ENCODE measurements at regions not wholly inside any gene's neighbourhood (a gene's known extent, or its start where the extent isn't known, plus 50 kb on each side); places are given as distances from the start of the nearest gene placed in this dataset.

DNA sequence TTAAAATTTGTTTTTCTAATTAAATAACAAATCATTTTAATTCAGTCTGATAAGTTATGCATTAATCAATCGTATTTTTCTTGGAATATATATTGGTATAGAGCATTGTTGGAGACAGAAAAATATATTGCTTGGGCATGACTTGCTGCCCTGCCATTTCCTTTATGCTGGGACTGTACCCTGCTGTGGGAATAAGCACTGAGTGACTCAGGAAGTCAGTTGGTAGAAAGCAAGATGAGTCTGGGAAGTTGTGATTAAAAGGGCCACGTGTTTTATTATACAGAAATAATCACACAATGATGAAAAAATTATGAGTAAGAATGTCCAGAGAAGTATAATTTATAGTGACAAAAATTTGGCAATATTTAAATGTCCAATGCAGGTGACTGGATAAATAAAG, 139.5 kb downstream of the KIF18A start:
- Histone ChIP-seq H3K36me3 (ENCODE audit: insufficient read depth) (no peaks in the 10 kb centered on the region), H3F3A (replicated peaks; ENCODE audit: low read depth) (no peaks in the 10 kb centered on the region), H3K27me3 (ENCODE audit: insufficient read depth) (no peaks in the 10 kb centered on the region), H4K20me1 (replicated peaks; ENCODE audit: insufficient read depth) (no peaks in the 10 kb centered on the region), H3K4me2 (no peak overlapping the region), H3K4me1 (ENCODE audit: insufficient read depth) (peaks cover 33% of the 10 kb centered on the region), H2AFZ (no peak overlapping the region), H3K27ac (ENCODE audit: low read depth) (no peak overlapping the region), H3K79me2 (replicated peaks; ENCODE audit: insufficient read depth) (no peaks in the 10 kb centered on the region), H3K9me2 (ENCODE audit: insufficient read depth) (0 out of 2 replicates have a peak, but pooled peaks cover 7% of the 10 kb centered on the region), H3K4me3 (no peak overlapping the region)
- Mint-ChIP-seq H3K4me1 (peaks cover 35% of the 10 kb centered on the region), H3K27ac (peak overlapping the region; percentile 53; the same call in 1 of the 2 replicates), H3K4me3 (no peak overlapping the region), H3K9me3 (no peaks in the 10 kb centered on the region; the same call in 2 of the 3 replicates), H3K36me3 (ENCODE audit: low read depth) (no peaks in the 10 kb centered on the region), H3K27me3 (ENCODE audit: insufficient read depth, low read depth, poor library complexity) (no peaks in the 10 kb centered on the region)
- ATAC-seq (no peak), DNase-seq (ENCODE audit: low spot score) (no peak)
- TF ChIP-seq CREB1 (CRISPR knock-in tag; IDR thresholded peaks at IDR 0.05; ENCODE audit: low read depth): no peak
- TF ChIP-seq, protein P1, sequence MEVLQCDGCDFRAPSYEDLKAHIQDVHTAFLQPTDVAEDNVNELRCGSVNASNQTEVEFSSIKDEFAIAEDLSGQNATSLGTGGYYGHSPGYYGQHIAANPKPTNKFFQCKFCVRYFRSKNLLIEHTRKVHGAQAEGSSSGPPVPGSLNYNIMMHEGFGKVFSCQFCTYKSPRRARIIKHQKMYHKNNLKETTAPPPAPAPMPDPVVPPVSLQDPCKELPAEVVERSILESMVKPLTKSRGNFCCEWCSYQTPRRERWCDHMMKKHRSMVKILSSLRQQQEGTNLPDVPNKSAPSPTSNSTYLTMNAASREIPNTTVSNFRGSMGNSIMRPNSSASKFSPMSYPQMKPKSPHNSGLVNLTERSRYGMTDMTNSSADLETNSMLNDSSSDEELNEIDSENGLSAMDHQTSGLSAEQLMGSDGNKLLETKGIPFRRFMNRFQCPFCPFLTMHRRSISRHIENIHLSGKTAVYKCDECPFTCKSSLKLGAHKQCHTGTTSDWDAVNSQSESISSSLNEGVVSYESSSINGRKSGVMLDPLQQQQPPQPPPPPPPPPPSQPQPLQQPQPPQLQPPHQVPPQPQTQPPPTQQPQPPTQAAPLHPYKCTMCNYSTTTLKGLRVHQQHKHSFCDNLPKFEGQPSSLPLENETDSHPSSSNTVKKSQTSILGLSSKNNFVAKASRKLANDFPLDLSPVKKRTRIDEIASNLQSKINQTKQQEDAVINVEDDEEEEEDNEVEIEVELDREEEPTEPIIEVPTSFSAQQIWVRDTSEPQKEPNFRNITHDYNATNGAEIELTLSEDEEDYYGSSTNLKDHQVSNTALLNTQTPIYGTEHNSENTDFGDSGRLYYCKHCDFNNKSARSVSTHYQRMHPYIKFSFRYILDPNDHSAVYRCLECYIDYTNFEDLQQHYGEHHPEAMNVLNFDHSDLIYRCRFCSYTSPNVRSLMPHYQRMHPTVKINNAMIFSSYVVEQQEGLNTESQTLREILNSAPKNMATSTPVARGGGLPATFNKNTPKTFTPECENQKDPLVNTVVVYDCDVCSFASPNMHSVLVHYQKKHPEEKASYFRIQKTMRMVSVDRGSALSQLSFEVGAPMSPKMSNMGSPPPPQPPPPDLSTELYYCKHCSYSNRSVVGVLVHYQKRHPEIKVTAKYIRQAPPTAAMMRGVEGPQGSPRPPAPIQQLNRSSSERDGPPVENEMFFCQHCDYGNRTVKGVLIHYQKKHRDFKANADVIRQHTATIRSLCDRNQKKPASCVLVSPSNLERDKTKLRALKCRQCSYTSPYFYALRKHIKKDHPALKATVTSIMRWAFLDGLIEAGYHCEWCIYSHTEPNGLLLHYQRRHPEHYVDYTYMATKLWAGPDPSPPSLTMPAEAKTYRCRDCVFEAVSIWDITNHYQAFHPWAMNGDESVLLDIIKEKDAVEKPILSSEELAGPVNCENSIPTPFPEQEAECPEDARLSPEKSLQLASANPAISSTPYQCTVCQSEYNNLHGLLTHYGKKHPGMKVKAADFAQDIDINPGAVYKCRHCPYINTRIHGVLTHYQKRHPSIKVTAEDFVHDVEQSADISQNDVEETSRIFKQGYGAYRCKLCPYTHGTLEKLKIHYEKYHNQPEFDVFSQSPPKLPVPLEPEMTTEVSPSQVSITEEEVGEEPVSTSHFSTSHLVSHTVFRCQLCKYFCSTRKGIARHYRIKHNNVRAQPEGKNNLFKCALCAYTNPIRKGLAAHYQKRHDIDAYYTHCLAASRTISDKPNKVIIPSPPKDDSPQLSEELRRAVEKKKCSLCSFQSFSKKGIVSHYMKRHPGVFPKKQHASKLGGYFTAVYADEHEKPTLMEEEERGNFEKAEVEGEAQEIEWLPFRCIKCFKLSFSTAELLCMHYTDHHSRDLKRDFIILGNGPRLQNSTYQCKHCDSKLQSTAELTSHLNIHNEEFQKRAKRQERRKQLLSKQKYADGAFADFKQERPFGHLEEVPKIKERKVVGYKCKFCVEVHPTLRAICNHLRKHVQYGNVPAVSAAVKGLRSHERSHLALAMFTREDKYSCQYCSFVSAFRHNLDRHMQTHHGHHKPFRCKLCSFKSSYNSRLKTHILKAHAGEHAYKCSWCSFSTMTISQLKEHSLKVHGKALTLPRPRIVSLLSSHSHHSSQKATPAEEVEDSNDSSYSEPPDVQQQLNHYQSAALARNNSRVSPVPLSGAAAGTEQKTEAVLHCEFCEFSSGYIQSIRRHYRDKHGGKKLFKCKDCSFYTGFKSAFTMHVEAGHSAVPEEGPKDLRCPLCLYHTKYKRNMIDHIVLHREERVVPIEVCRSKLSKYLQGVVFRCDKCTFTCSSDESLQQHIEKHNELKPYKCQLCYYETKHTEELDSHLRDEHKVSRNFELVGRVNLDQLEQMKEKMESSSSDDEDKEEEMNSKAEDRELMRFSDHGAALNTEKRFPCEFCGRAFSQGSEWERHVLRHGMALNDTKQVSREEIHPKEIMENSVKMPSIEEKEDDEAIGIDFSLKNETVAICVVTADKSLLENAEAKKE (CRISPR knock-in tag; IDR thresholded peaks at IDR 0.05): no peak
- no peak for TF ChIP-seq STAT1 (IDR thresholded peaks at IDR 0.05; ENCODE audit: unreplicated experiment)
- TF ChIP-seq, protein P2, sequence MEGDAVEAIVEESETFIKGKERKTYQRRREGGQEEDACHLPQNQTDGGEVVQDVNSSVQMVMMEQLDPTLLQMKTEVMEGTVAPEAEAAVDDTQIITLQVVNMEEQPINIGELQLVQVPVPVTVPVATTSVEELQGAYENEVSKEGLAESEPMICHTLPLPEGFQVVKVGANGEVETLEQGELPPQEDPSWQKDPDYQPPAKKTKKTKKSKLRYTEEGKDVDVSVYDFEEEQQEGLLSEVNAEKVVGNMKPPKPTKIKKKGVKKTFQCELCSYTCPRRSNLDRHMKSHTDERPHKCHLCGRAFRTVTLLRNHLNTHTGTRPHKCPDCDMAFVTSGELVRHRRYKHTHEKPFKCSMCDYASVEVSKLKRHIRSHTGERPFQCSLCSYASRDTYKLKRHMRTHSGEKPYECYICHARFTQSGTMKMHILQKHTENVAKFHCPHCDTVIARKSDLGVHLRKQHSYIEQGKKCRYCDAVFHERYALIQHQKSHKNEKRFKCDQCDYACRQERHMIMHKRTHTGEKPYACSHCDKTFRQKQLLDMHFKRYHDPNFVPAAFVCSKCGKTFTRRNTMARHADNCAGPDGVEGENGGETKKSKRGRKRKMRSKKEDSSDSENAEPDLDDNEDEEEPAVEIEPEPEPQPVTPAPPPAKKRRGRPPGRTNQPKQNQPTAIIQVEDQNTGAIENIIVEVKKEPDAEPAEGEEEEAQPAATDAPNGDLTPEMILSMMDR (conservative IDR thresholded peaks at IDR 0.05; ENCODE audit: low read depth in 2 of 2): no peak
- TF ChIP-seq ZNF114 (CRISPR knock-in tag; IDR thresholded peaks at IDR 0.05): no peak
- TF ChIP-seq EZH2 (IDR thresholded peaks at IDR 0.05; ENCODE audit: low read depth, unreplicated experiment): no peak
- no peak for TF ChIP-seq ZNF331 (CRISPR knock-in tag; IDR thresholded peaks at IDR 0.05; ENCODE audit: low read depth)
- TF ChIP-seq JUNB (IDR thresholded peaks at IDR 0.05; ENCODE audit: unreplicated experiment): no peak
